HG02571 (cell line): ENCODE measurements at regions not wholly inside any gene's neighbourhood (a gene's known extent, or its start where the extent isn't known, plus 50 kb on each side); places are given as distances from the start of the nearest gene placed in this dataset.

Source experiments
- ATAC-seq: cut with Tn5 transposase; IDR thresholded peaks from one replicate; pipeline ENCODE4 v1.9.1; 2021; ENCODE audit warnings: mild to moderate bottlenecking, moderate library complexity; ENCODE audit not compliant: unreplicated experiment

DNA sequence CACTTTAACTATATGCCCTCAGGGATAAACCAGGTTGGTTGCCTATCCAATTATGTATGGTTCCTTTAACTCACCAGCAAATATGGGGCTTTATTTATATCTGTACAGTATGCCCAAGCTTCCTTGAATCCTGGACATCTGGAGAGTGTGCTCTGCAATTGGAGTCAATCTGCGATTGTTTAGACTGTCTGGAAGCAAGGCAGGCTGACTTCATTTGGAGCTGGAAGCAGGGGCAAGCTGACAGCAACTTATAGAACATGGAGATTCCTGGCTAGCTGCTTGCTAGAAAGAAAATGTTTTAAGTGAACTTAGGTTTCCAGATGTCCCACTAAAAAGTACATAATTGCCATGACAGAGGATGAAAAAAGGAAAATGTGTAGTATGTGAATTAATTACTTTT lies 63.7 kb upstream of the TPRG1 start:
- no peak for ATAC-seq

DNA sequence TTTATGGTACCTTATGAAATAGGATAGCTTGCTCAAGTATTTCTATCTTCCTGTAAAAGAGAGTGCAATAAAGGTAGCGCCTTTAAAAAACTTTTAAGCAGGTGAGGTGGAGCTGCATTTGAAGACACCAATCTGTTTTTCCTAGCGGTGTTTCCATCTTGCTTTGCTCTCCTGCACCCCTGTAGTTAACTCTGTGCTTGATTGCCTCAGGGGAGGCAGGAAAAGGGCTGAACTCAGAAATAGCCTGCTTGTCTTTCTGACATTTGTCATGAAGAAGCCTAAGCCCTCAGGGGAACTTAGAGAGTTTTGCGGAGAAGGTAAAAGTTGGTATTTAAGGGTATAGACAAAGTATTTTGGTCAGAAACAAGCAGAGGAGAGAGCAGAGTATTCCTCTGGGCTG lies 63.0 kb upstream of the TPRG1 start:
- no peak for ATAC-seq

DNA sequence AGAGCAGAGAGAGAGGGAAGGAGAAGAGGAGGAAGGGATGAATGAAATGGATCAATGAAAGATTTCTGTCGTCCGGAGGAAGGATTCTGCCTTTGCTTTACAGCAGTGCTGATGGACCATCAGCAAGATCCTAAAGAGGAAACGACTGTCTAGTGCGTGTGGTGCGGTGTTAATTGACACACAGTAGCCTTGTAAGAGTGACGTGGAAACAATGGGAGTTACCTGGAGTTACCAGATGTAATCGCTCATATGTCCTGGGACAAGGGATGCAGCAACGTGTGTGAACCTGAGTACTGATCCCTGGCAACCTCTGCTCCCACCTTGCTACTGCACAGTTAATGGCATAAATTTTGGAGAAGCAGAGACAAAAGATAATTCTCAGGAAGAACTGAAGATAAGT lies 62.6 kb upstream of the TPRG1 start:
- no peak for ATAC-seq

GRCh38 chr3:189117087-189117486 lies 54.7 kb upstream of the TPRG1 start:
- no peak for ATAC-seq

- ATAC-seq, result no peak
Observed at GRCh38 chr3:189118896-189119295, 52.9 kb upstream of the TPRG1 start.

DNA sequence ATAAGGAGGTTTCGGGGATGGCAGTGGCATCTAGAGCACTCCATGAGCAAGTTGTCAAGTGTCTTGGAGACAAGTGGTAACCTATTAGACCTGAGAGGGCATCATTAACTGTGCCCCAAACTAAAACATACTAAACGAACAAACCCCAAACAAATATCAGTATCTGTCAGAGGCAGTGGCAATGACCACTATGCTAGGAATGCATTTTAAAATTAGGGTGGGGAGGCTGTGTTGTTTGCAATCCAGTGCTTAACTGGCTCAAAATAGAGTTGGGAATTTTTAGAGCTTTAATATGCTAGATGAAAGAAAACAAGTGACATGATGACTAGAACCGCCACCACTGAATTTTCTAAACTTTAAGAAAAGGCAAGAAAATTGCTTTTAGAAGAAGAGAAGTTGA lies 51.8 kb upstream of the TPRG1 start:
- ATAC-seq, result no peak

DNA sequence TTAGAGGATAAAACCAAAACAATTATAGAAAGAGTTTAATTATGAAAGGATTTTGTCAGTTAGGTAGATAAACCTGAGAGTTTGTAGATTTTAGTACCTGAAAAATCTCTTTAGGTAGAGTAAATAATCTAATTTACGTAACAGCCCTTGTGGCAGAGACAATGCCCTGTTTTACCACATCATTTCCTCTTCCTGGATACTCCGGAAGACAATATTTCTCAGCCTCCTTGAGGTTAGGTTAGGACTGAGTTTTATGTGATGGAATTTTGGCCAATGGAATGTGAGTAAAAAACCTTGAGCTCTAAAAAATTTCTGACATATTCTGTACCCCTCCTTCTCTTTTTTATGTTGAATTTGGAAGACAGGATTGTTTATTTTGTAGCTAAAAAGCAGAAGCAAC lies 50.7 kb upstream of the TPRG1 start:
- ATAC-seq, result no peak
